ENCODE measurements at regions not wholly inside any gene's neighbourhood (a gene's known extent, or its start where the extent isn't known, plus 50 kb on each side); places are given as distances from the start of the nearest gene placed in this dataset.

DNA sequence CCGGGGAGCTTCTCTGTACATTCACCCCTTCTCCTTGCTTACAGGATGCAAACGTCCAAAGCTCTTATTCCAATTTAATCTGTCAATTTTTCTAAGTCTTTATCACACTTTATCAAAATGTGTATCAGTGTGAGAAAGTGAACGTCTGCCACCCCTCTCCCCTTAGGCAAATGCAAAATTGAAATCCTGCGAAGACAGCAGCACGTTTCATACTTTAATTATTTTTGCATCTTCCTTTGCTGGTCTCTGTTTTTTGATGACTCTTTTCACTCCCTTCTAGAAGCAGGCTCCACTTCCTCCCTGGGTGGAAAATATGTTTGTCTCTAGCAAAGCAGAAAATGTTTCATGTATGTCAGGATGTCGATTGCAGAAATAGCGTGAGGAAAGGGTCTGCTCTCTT lies 576.5 kb upstream of the BRINP1 start:
- CTCF ChIA-PET, result no interaction called here
- in situ Hi-C loops (cut with HindIII; ENCODE audit: low pct_unique_long_range_greater_than_20kb, low sequenced_read_pairs) (no loop called here), intact Hi-C loops (cut with micrococcal nuclease; ENCODE audit: unreplicated experiment) (no loop called here)
- BruUV-seq (replicated peaks), result no TSS peak
- DNase-seq (ENCODE audit: low read depth, low spot score) (no peak), ATAC-seq (no peak)
- Histone ChIP-seq H3K27me3 (ENCODE audit: control insufficient read depth, insufficient read depth, low read length) (no peaks in the 10 kb centered on the region; the same call in 1 of the 2 replicates), H3K27ac (ENCODE audit: low read length) (no peak overlapping the region), H3K4me3 (ENCODE audit: low read depth in 2 of 2, low read length in 2 of 2) (no peak overlapping the region), H3K9me3 (ENCODE audit: control insufficient read depth, insufficient read depth, low read depth, low read length) (no peaks in the 10 kb centered on the region), H3K4me1 (ENCODE audit: control insufficient read depth, insufficient read depth, low read length) (no peaks in the 10 kb centered on the region), H3K36me3 (ENCODE audit: control insufficient read depth, insufficient read depth, low read length) (no peaks in the 10 kb centered on the region)
- TF ChIP-seq, protein P1, sequence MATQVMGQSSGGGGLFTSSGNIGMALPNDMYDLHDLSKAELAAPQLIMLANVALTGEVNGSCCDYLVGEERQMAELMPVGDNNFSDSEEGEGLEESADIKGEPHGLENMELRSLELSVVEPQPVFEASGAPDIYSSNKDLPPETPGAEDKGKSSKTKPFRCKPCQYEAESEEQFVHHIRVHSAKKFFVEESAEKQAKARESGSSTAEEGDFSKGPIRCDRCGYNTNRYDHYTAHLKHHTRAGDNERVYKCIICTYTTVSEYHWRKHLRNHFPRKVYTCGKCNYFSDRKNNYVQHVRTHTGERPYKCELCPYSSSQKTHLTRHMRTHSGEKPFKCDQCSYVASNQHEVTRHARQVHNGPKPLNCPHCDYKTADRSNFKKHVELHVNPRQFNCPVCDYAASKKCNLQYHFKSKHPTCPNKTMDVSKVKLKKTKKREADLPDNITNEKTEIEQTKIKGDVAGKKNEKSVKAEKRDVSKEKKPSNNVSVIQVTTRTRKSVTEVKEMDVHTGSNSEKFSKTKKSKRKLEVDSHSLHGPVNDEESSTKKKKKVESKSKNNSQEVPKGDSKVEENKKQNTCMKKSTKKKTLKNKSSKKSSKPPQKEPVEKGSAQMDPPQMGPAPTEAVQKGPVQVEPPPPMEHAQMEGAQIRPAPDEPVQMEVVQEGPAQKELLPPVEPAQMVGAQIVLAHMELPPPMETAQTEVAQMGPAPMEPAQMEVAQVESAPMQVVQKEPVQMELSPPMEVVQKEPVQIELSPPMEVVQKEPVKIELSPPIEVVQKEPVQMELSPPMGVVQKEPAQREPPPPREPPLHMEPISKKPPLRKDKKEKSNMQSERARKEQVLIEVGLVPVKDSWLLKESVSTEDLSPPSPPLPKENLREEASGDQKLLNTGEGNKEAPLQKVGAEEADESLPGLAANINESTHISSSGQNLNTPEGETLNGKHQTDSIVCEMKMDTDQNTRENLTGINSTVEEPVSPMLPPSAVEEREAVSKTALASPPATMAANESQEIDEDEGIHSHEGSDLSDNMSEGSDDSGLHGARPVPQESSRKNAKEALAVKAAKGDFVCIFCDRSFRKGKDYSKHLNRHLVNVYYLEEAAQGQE (IDR thresholded peaks at IDR 0.05; ENCODE audit: insufficient read depth in 1 of 2, low read depth in 2 of 2, low read length in 1 of 2), result no peak
- TF ChIP-seq, protein P2, sequence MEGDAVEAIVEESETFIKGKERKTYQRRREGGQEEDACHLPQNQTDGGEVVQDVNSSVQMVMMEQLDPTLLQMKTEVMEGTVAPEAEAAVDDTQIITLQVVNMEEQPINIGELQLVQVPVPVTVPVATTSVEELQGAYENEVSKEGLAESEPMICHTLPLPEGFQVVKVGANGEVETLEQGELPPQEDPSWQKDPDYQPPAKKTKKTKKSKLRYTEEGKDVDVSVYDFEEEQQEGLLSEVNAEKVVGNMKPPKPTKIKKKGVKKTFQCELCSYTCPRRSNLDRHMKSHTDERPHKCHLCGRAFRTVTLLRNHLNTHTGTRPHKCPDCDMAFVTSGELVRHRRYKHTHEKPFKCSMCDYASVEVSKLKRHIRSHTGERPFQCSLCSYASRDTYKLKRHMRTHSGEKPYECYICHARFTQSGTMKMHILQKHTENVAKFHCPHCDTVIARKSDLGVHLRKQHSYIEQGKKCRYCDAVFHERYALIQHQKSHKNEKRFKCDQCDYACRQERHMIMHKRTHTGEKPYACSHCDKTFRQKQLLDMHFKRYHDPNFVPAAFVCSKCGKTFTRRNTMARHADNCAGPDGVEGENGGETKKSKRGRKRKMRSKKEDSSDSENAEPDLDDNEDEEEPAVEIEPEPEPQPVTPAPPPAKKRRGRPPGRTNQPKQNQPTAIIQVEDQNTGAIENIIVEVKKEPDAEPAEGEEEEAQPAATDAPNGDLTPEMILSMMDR (IDR thresholded peaks at IDR 0.05), result no peak
- POLR2A ChIA-PET, result no interaction called here

DNA sequence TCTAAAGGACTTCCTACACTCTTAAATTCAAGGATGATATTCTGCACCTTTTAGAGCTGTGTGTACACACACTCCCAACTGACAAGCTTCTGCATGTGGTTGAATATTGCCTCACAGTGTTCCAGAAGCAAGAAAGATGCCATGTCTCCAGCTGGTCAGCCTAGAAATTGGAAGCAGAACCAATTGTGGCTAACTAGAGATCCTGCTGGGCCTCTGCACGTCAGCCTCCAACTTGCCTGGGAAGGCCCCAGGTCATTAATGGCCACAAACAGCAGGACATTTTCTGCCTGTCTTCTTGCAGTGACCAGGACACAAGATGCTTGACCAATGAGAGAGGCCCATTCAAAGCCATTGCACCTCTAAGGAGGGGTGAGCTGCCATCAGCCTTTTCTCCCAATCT lies 571.9 kb upstream of the BRINP1 start:
- TF ChIP-seq, protein P2 (IDR thresholded peaks at IDR 0.05), result no peak
- TF ChIP-seq POLR2AphosphoS5 (IDR thresholded peaks at IDR 0.05; ENCODE audit: low read depth, low read length) (no peak), TCF7L2 (IDR thresholded peaks at IDR 0.05; ENCODE audit: low read depth, low read length) (no peak), SIN3A (IDR thresholded peaks at IDR 0.05; ENCODE audit: borderline replicate concordance, insufficient read depth, low read depth, low read length) (no peak)
- TF ChIP-seq, protein P1 (IDR thresholded peaks at IDR 0.05; ENCODE audit: insufficient read depth in 1 of 2, low read depth in 2 of 2, low read length in 1 of 2), result no peak
- intact Hi-C loops (cut with micrococcal nuclease; ENCODE audit: unreplicated experiment) (no loop called here), in situ Hi-C loops (cut with HindIII; ENCODE audit: low pct_unique_long_range_greater_than_20kb, low sequenced_read_pairs) (no loop called here)
- Histone ChIP-seq H3K36me3 (ENCODE audit: control insufficient read depth, insufficient read depth, low read length) (no peaks in the 10 kb centered on the region), H3K4me1 (ENCODE audit: control insufficient read depth, insufficient read depth, low read length) (no peaks in the 10 kb centered on the region), H3K4me3 (ENCODE audit: low read depth in 2 of 2, low read length in 2 of 2) (no peak overlapping the region), H3K9me3 (ENCODE audit: control insufficient read depth, insufficient read depth, low read depth, low read length) (no peaks in the 10 kb centered on the region), H3K27ac (ENCODE audit: low read length) (no peak overlapping the region), H3K27me3 (ENCODE audit: control insufficient read depth, insufficient read depth, low read length) (no peaks in the 10 kb centered on the region)
- ATAC-seq, result no peak
- POLR2A ChIA-PET, result no interaction called here
- no peak for DNase-seq (ENCODE audit: low read depth, low spot score)
- BruUV-seq (replicated peaks), result no TSS peak
- CTCF ChIA-PET, result no interaction called here
